ENCODE measurements at regions not wholly inside any gene's neighbourhood (a gene's known extent, or its start where the extent isn't known, plus 50 kb on each side); places are given as distances from the start of the nearest gene placed in this dataset.

- no peak for TF ChIP-seq TEAD4 (IDR thresholded peaks at IDR 0.05)
Observed at GRCh38 chr5:125558016-125558415, 811.6 kb upstream of the ZNF608 start.

DNA sequence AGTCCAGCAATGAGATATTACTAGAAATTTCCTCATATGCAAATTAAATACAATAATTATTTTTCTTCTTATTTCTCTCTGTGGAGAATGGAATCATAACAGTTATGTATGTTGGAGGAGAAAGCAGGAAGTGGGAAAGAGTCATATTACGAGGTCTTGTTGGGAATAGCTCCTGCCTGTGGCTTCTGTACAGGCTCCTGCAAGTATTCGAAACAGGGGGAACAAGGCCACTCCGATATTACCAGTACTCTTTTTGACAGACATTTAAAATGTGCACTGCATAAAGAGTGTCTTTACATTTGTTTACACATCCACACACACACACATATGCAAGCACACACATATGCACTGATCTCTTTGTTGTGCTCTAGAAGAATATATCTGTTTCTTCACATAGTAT lies 812.0 kb upstream of the ZNF608 start:
- no peak for TF ChIP-seq RAD21 (IDR thresholded peaks at IDR 0.05; ENCODE audit: low read depth)
- TF ChIP-seq, protein P1, sequence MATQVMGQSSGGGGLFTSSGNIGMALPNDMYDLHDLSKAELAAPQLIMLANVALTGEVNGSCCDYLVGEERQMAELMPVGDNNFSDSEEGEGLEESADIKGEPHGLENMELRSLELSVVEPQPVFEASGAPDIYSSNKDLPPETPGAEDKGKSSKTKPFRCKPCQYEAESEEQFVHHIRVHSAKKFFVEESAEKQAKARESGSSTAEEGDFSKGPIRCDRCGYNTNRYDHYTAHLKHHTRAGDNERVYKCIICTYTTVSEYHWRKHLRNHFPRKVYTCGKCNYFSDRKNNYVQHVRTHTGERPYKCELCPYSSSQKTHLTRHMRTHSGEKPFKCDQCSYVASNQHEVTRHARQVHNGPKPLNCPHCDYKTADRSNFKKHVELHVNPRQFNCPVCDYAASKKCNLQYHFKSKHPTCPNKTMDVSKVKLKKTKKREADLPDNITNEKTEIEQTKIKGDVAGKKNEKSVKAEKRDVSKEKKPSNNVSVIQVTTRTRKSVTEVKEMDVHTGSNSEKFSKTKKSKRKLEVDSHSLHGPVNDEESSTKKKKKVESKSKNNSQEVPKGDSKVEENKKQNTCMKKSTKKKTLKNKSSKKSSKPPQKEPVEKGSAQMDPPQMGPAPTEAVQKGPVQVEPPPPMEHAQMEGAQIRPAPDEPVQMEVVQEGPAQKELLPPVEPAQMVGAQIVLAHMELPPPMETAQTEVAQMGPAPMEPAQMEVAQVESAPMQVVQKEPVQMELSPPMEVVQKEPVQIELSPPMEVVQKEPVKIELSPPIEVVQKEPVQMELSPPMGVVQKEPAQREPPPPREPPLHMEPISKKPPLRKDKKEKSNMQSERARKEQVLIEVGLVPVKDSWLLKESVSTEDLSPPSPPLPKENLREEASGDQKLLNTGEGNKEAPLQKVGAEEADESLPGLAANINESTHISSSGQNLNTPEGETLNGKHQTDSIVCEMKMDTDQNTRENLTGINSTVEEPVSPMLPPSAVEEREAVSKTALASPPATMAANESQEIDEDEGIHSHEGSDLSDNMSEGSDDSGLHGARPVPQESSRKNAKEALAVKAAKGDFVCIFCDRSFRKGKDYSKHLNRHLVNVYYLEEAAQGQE (IDR thresholded peaks at IDR 0.05; ENCODE audit: low read depth), result no peak
- no peak for TF ChIP-seq TEAD4 (IDR thresholded peaks at IDR 0.05)
- TF ChIP-seq TCF12 (IDR thresholded peaks at IDR 0.05; ENCODE audit: low read depth), result no peak
- no peak for TF ChIP-seq CREB1 (IDR thresholded peaks at IDR 0.05; ENCODE audit: low read depth)
- TF ChIP-seq NFIC (IDR thresholded peaks at IDR 0.05), result no peak
- TF ChIP-seq, protein P2, sequence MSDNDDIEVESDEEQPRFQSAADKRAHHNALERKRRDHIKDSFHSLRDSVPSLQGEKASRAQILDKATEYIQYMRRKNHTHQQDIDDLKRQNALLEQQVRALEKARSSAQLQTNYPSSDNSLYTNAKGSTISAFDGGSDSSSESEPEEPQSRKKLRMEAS (IDR thresholded peaks at IDR 0.05), result no peak
- TF ChIP-seq YY1 (IDR thresholded peaks at IDR 0.05; ENCODE audit: low read depth), result no peak
- TF ChIP-seq ZBTB7A (IDR thresholded peaks at IDR 0.05; ENCODE audit: low read depth), result no peak
- TF ChIP-seq EGR1 (IDR thresholded peaks at IDR 0.05), result no peak
- no peak for TF ChIP-seq EP300 (IDR thresholded peaks at IDR 0.05; ENCODE audit: borderline replicate concordance)
- TF ChIP-seq FOXM1 (IDR thresholded peaks at IDR 0.05; ENCODE audit: borderline replicate concordance, low read depth), result no peak
- TF ChIP-seq, protein P3, sequence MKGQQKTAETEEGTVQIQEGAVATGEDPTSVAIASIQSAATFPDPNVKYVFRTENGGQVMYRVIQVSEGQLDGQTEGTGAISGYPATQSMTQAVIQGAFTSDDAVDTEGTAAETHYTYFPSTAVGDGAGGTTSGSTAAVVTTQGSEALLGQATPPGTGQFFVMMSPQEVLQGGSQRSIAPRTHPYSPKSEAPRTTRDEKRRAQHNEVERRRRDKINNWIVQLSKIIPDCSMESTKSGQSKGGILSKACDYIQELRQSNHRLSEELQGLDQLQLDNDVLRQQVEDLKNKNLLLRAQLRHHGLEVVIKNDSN (IDR thresholded peaks at IDR 0.05), result no peak
- TF ChIP-seq CEBPB (IDR thresholded peaks at IDR 0.05), result no peak
- TF ChIP-seq TAF1 (IDR thresholded peaks at IDR 0.05; ENCODE audit: low read depth), result no peak

DNA sequence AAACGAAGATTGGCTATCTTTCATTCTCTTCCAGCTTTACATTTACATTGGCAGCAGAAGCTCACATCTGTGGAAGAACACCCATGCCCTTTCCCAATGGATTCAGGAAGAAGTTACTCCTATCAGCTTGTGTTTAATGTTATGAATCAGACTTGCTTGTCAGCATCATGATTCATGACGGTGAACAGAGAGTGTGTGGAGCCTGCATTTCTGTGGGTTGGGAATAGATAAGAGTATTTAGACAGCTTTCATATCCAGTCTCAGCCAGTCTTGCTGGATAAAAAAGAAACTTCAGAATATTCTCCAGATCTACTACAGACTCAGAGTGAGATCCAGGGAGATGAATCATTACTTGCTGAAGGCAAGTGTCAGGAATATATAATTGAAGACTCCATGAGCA lies 812.9 kb upstream of the ZNF608 start:
- TF ChIP-seq FOXM1 (IDR thresholded peaks at IDR 0.05; ENCODE audit: borderline replicate concordance, low read depth), result no peak

DNA sequence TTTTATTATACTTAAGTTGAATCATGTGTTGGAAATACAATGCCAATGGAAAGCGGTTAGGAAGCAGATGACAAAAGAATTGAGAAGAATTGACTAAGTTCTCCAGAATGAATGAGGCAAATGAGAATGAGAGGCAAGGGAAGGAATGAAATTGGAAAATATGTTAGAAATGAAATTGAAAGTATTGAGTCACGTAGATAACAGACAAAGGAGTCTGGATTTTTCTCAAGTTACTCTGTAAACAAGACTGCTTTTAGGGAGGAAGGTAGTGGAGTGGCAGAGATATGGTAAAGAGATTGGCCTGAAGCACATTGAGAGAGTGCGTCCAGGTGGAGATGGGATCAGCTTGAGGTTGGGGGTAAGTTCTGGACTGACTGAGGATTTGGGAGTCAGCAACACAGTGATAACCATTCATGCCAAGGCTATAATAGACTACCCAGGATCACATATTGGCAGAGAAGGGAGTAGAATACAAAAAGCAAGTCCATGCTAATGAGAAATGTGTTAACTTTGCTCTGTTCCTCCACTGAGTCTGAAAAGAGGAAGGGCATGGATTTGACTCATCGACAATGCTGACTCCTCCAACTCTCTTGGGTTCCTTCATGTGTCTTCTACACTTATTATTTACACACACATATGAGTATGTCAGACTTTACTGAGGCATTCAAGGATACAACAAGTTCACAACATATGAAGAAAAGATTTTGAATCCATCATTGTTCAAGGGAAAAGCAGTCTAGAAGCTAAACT lies 814.2 kb upstream of the ZNF608 start:
- TF ChIP-seq, protein P1 (IDR thresholded peaks at IDR 0.05; ENCODE audit: low read depth), result no peak
- TF ChIP-seq CEBPB (IDR thresholded peaks at IDR 0.05), result no peak

GRCh38 chr5:125564317-125564975 lies 818.0 kb upstream of the ZNF608 start:
- TF ChIP-seq TCF12 (IDR thresholded peaks at IDR 0.05; ENCODE audit: low read depth), result no peak
- no peak for TF ChIP-seq FOXM1 (IDR thresholded peaks at IDR 0.05; ENCODE audit: borderline replicate concordance, low read depth)
- TF ChIP-seq, protein P2 (IDR thresholded peaks at IDR 0.05), result no peak
- TF ChIP-seq TAF1 (IDR thresholded peaks at IDR 0.05; ENCODE audit: low read depth), result no peak
- no peak for TF ChIP-seq NFIC (IDR thresholded peaks at IDR 0.05)
- no peak for TF ChIP-seq CEBPB (IDR thresholded peaks at IDR 0.05)
- TF ChIP-seq, protein P1 (IDR thresholded peaks at IDR 0.05; ENCODE audit: low read depth), result no peak
- no peak for TF ChIP-seq EP300 (IDR thresholded peaks at IDR 0.05; ENCODE audit: borderline replicate concordance)
